ENCODE measurements at regions not wholly inside any gene's neighbourhood (a gene's known extent, or its start where the extent isn't known, plus 50 kb on each side); places are given as distances from the start of the nearest gene placed in this dataset.

DNA sequence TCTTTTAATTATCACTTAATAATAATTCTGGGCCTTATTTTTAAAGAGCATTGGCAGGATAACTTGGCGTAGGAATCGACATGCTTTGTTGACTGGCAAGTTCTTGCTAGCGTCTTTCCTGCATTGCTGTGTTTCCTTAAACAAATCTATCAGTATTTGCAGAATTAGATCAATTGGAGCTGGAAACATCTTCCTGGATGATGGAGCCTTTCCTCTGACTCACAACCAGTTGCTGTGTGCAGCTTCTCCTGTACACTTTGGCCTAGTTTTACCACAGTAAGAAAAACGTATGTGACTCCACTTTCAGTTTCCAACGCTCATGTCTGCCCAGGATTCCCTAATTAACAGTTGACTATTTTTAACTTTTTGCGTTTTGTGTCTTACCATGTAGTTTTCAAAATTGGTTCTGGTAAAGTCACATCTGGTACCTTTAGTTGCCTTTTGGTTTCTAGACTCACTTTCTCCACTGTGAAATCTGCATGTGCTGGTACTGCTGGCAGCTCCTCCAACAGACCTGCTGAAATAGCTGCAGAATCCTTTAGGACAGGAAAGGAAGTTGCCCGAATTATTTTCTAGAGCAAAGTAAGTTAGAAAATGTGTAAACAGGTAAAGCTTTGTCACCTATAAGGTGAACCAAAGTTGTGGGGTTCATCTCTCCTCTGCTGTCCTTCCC lies 553.2 kb upstream of the FAT1 start:
- no peak for DNase-seq

DNA sequence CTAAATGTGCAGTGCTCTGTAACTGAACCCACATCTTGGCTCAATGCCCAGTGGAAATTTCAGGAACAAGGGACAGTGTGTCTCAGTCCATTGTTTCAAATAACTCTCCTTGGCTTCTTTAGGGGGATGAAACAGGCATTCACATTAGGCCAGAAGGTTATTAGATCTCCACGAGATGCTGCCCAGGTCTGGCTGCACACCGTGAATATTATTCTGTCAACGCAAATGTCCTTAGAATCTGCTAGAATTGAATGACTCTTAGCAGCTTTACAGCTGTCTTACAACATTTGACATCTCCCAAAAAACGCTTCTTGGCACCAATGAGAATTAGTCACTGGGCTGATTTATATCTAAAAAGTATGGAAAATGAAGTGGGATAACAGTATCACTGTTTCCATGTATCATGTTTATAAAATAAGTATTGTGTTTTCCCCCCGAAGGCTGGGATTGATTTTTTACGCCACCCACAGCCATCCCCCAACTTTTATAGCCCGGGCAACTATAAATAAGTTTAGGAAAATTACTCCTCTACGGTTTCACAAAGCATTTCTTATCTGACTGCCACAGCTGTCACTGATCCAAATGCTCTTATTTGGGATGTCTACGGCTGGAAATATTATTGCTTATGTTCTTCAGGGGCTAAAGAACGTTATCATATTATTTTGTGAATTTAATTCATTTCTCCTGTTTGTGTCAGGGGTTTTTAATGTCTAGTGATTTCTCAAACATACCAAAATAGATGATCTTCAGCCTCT lies 559.7 kb upstream of the FAT1 start:
- no peak for DNase-seq

DNA sequence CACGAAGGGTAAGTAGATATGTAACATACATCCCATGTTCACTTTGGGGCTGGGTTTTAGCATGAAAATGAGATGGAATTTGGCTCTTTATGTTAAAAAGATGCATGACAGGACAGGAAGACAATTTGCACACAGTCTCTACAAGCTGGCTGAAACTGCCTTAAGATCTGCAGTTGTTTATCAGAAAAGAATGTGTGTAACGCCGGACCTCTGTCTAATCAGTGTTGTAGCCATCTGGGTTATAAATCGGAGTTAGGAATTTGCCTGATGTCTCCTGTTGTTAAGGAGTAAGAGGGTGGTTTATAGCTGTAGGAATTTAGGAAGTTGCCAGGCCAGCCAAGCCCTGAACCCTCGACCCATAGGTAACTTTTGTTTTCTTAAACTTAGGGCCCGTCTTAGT lies 562.9 kb upstream of the FAT1 start:
- DNase-seq = no peak

DNA sequence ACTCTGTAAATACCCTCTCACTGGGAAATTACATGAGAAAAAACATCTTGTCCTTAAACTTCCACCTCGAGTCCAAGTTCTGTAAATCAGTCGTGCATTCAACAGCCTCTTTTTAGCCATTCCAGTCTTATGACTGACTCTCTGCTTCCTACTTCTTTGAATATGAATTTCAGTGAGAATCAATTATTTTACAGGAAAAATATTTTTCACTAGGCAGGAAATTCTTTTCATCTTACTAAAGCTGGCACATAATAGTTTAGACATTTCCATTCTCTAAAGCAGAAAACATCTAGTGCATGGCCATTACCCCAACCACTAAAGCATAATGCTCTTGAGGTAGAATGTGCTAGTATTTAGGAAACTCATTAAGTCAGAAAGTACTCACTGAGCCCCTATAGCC lies 565.7 kb upstream of the FAT1 start:
- DNase-seq = no peak

DNA sequence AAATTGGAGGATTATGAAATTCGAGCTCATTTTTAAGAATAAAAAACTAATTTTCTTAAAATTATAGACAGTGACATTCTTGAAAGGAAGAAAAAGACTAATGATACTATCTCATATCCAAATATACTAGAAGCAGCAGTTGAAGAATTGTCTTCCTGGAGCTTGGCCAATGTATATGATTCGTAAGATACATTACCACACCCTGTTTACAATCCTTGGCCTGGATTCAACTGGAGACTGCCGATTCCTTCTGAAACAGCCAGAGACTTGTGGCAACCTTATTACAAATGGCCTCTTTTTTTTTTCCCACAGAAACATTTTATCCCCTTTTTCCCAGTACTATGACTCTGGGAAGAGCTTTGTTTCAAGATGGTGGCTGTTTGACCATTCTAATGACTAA lies 571.2 kb upstream of the FAT1 start:
- no peak for DNase-seq

DNA sequence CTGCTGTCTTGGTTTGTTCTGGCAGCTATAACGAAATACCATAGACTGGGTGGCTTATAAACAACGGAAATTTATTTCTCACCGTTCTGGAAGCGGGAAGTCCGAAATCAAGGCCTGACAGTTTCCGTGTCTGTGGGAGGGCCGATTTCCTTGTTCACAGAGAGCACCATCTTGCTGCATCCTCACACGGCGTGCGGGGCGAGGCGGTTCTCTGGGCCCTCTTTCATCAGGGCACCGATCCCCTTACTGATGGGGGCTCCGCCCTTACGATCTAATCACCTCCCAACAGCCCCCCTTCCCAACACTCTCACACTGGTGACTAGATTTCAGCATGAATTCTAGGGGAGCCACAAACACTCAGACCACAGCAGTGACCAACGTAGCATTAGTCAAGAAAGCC lies 578.3 kb upstream of the FAT1 start:
- no peak for DNase-seq

DNA sequence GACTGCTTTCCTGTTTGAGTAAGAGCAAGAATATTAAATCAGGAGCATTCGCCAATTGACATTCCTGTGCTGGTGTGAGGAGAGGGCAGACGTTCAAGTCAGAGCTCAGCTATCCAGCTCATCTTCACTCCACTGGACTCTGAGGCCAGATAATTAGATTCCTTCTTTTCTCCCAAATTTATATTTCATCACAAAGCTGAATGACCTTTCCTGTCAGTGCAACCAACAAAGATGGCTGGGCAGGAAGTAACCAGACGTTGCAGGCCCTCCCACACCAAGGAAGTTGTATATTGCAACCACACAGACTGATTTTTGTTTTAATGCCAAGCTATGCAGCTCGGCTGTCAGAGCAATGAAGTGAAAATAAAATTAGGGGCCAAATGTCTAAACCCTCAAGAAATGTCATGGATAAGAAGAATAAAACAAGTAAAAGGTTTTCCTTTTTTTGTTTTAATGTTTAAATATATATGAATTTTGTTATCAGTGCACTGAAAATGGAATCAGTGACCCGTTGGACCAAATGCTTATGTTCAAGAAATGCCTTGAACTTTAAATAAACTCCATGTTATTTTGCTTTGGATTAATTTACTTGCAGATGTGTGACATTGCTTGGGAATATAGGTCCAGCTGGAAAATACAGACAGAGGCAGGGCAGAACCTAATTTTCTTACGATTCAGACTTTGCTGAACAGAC lies 578.9 kb upstream of the FAT1 start:
- DNase-seq = no peak

DNA sequence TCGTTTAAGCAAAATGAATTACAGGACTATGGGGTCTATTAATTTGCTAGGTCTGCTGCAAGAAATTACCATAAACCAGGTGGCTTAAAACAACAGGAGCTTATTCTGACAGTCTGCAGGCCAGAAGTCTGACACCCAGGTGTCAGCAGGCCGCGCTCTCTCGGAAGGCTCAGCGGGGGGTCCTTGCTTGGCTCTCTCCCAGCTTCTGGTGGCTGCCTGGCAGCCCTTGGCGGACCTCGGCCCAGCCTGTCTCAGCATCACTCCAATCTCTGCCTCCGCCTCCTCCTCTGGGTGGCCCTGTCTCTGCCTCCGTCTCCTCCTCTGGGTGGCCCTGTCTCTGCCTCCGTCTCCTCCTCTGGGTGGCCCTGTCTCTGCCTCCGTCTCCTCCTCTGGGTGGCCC lies 580.5 kb upstream of the FAT1 start:
- no peak for DNase-seq

DNA sequence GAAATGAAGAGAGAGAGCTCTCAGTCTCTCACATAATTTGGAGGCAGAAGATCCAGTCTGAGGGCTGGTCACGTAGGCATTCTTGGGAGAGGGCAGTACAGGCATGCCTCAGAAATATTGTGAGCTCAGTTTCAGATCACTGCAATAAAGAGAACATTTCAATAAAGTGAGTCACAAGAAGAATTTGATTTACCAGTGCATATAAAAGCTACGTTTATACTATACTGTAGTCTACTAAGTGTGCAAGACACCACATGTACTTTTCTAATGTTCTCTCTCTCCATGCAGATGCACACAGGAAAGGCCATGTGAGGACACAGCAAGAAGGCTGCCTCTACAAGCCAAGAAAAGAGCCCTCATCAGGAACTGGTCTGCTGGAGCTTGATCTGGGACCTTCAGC lies 583.5 kb upstream of the FAT1 start:
- no peak for DNase-seq

DNA sequence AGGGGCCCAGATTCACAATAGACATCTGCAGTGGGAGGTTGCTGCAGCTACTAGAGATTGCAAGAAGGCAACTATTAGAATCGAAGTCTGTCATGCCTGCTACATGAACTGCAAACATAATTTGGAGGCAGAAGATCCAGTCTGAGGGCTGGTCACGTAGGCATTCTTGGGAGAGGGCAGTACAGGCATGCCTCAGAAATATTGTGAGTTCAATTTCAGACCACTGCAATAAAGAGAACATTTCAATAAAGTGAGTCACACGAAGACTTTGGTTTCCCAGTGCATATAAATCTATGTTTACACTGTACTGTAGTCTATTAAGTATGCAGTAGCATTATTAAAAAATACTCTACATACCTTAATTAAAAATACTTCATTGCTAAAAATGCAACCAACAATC lies 585.8 kb upstream of the FAT1 start:
- DNase-seq = no peak

DNA sequence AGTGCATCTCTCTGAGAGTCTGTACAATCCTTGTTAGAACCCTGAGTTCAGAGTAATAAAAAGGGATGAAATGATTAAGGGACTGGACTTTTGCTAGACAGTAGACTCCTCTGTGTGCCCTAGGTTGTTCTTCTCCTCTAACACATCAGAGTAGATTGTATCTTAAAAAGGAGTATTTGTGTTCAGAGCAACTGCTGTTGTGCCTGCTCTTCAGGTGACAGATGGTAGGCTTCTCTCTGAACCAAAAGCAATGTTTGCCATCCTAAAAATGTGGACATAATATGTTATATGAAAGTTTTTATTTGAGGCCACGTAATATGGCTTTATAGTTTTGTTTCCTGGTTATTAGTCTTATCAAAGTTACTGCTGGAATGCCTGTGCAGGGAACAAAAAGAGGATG lies 588.6 kb upstream of the FAT1 start:
- no peak for DNase-seq

DNA sequence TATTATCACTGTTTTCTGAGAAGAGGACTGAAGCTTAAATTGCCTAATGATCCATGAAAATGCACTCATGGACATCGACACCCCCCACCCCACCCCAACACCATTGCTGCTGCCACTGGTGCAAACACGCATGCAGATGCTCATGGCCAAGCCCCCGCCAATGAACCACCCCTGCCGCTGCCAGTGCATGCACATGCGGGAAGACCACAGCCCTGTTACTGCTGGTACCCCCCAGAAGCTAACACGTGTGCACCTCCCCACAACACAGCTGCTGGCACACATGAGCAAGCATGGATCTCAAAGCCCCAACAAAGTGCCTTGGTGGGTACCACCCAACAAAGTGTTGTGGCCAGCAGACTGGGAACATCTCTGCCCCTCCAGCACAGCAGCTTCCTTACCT lies 594.1 kb upstream of the FAT1 start:
- DNase-seq = no peak

DNA sequence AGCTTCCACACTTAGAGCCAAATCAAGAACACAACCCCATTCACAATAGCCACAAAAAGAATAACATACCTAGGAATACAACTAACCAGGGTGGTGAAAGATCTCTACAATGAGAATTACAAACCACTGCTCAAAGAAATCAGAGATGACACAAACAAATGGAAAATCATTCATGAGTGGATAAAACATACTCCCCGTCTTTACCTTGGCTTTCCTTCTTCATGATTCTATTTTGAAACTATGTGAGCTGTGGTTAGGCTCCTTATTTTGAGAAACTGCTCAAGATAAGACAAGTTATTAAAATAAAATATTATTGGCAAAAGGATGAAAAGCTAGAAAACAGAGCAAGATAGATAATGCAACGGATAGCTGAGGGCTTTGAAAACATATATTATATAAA lies 598.1 kb upstream of the FAT1 start:
- no peak for DNase-seq

DNA sequence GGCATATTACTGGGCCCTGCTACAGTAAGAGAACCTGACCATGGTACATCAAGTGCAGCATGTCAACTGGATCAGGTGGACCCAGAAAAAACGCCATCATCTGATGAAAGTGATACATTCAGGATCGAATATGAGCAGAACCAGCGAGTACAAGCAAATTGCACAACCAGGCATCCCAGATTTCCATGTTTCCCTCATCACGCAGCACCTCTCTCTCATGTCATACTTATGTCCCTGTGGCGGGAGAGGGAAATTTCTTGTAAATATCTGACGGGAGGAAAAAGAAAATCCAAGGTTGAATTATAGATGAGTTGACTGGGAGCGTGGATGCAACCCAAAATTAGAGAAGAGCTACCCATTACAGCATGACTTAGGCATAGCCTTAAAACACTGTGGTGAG lies 608.5 kb upstream of the FAT1 start:
- no peak for DNase-seq

DNA sequence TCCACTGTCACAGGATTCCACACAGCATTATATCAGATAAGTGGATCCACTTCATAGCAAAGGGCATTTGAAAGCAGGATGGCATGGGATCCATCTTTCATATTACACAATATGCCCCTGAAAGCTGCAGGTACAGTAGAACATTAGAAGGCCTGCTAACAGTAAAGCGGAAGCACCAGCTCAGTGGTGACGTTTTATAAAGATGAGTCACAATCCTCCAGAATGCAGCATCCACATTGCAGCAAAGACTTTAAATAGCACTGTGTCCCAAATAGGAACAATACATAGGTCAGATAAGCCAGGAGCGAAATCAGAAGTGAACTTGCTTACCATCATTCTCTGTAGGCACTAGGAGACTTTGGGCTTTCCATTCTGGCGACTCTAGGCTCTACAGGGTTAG lies 609.5 kb upstream of the FAT1 start:
- no peak for DNase-seq

DNA sequence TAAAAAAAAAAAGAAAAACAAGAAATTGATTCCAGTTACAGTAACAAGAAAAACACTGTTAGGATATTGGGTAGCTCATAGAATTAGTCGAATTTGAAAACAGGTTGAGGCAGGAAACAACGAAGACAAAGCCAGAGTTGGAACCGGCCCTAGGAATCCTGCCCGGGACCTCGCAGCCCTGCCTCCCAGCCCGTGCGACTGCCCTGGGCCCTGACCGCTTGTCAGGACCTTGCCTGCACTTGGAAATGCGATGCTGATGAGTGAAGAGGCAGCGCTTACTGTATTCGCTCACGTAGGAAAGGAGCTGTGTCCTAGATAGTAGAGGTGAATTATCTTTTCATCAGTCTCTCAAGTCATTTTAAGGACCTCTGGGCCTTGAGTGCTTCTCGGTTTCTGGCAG lies 611.7 kb upstream of the FAT1 start:
- DNase-seq = no peak

DNA sequence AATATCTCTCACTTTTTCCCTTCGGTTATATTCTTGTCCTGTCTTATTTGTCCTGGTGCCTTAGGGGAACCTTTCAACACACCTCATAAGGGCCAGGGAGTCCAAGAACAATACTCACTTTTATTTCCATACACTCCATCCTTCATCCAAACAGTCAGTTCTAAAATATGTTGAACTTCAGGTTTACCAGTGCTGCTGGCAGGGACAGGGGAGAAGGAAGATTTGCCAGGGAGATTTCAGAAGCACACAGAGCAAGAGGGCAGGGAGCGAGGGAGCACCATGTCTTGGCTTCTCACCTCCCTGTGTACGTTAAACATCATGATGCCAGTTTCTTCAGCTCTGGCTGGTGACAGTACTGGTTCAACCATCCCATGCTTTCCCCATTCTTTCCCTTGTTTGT lies 631.1 kb upstream of the FAT1 start:
- DNase-seq = no peak

DNA sequence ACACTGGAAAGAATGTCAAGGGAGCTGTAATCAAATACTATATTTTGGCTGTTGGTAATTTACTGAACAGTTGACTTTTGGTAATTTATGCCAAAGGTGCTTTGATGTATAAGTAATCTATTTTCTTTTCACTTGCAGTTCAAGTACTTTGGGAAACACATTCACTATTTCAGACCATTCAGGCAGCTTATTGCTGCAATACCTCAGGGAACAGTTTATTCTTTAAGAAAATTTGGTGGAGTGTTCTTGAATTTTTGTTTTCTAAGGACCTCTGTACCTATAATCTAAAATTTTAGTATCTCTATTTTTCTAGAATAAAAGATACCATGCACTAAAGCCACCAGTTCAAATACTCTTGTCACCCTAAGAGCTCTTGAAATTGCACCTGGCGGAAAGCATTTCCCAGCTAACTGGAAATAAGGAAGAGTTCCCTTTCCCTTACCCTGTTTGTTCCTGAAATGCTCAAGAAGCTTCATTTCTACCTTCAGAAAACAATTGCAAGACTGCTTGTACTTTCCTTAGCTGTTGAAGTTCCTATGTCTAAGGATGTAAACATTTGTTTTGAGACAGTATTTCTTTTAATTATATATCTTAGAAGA lies 633.5 kb upstream of the FAT1 start:
- DNase-seq = no peak

DNA sequence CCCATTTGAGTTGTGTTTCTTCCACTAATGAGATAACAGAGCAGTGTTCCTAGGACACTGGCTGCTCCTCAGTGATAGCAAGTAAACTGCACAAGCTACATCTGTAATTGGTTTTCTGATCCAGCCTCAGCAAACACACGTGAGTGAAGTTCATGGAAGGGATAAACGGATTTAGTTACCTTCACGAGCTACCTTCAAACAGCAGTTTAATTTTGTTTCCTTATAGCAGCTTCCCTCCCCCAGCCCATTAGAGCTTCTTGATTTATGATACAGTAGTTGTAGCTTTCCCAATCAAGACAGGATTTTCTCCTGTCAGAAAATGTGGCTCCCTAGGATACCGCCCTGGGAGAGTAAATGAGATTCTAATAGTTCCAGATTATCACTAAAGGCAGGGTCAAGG lies 634.2 kb upstream of the FAT1 start:
- no peak for DNase-seq

DNA sequence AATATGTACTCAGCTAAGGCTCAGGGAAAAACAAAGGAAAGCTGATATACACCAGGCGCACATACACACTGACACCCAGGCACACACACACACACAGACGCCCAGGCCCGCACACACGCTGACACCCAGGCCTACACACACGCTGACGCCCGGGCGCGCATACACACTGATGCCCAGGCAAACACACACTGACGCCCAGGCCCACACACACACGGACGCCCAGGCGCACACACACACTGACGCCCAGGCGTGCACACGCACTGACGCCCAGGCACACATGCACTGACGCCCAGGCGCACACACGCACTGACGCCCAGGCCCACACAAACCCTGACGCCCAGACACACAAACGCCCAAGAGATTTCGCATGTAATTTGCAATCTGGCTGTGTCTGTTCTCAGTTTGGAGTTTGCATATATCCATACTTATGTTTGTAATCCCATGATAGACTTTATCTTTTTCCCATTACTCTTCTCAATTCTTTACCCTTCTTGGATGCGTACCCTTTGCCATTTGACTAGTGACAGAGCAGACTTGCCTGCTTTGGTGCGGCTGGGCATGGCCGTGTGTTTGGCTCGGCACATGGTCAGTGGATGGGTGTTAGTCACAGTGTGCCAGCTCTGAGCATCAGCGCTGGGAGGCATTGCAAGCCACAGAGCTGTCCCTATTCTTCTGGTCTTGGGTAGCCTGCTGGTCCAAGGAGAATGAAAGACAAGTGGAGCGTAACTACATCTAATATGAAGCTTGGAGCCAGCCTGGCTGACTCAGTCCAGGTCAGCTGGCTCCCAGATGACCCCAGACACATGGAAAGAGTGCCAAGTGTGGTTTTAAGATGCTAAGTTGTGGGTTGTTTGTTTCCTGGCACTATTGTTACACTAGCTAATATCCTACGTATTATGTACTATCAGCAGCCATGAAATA lies 632.4 kb upstream of the ZFP42 start:
- no peak for DNase-seq

DNA sequence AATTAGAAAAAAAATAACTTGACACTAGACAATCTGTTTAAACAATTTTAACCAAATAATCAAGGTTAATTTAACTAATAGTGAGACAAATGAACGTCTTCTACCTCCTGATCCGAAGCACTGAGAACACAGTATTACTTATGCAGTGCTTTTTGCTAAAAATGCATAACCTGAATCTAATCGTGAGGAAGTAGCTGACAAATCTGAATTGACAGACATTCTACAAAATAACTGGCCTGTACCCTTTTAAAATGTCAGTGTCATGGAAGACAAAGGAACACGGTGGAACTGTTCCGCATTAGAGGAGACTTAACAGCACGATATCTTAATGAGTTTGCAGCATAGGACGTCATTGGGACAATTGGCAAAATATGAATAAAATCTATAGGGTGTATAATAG lies 631.2 kb upstream of the ZFP42 start:
- DNase-seq = no peak

DNA sequence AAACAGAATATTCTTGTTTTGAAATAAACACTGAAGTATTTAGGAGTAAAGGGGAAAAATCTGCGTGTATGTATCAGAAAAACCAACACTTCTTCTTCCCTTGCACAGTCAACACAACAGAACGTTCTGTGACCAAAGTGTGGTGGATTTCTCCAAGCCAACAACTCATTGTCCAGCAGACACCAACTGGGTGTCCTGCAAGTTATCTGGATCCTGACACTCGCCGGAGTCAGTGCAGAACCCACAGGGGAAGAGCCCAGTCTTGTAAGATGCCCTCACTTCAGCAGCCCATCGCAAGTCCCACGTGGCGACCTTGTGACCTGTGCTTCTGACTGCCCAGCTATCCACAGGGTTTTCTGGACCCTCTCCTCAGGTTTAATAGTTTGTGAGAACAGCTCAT lies 630.7 kb upstream of the ZFP42 start:
- no peak for DNase-seq

DNA sequence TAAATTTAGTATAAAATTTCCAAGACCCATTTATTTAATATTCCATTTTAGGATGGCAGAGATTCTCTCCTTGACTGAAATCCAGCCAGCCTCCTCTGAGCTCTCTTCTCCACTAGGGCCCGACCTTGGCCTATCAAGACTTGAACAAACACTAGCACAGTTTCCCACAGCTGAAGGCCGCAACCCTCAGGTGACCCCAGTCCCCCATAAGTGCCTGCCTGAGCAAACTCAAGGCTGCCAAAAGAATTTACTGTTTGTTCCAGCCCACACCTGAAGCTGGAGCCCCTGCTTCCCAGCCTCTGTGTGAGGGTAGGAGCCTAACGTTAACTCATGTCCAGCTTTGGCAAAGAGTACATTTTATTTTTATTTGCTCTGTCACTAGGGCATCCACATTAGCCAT lies 629.0 kb upstream of the ZFP42 start:
- DNase-seq = no peak
